Ovary (tissue), 7 donors: ENCODE measurements at regions not wholly inside any gene's neighbourhood (a gene's known extent, or its start where the extent isn't known, plus 50 kb on each side); places are given as distances from the start of the nearest gene placed in this dataset.

Source experiments
- DNase-seq, 5 donors: peaks; one replicate each; pipeline ENCODE4 v3.0.0-alpha.2; 2019 to 2020
- H3K27ac ChIP-seq, 2 donors: fragments of 200-600 bp; one replicate each; pipeline versions ENCODE4 v1.5.1 to v1.8.0; 2019 to 2022
- H3K27me3 ChIP-seq: fragments of 200-600 bp; one replicate; pipeline ENCODE4 v1.8.0; 2022
- H3K36me3 ChIP-seq: fragments of 200-600 bp; sonication (generic); one replicate; pipeline ENCODE4 v1.5.1; 2019
- H3K4me1 ChIP-seq: one replicate; pipeline ENCODE4 v1.8.1; 2013; ENCODE audit warnings: mild to moderate bottlenecking, moderate library complexity; ENCODE audit not compliant: insufficient read depth
- H3K4me3 ChIP-seq: fragments of 200-600 bp; sonication (generic); one replicate; pipeline ENCODE4 v1.5.1; 2017
- H3K9me3 ChIP-seq, 2 donors: fragments of 200-600 bp in 1 of 2; sonication (generic) in 1 of 2; one replicate each; pipeline versions ENCODE4 v1.5.1 to v1.8.1; 2013 to 2019; ENCODE audit warnings: mild to moderate bottlenecking in 1 of 2, moderate library complexity in 1 of 2
- EP300 ChIP-seq: sonication (generic); formaldehyde crosslinking; IDR thresholded peaks from one replicate; pipeline ENCODE4 v1.6.1; 2017; ENCODE audit warnings: antibody characterized with exemption
- POLR2A ChIP-seq: fragments of 450-650 bp; IDR thresholded peaks from one replicate; pipeline ENCODE4 v1.6.1; 2017; ENCODE audit warnings: antibody characterized with exemption, mild to moderate bottlenecking, moderate library complexity
- WGBS, 3 donors: extraction: QIAGEN DNeasy Blood & Tissue Kit in 1 of 3; methylation state at CpG; one replicate each; pipeline versions ENCODE4 v1.1.5 to v1.1.7; 2013 to 2017; 5-methylcytosine and 5-hydroxymethylcytosine counted together
- intact Hi-C, 4 donors: fragments of 100-400 bp; cut with DNase I; formaldehyde crosslinking; loops; one replicate each; pipeline versions ENCODE4 v1.11.0 to v1.15.1; 2022 to 2023
- TF ChIP-seq, protein P1 (sequence below), 3 donors: fragments of 450-650 bp in 2 of 3; fragments of 200-600 bp in 1 of 3; IDR thresholded peaks; one replicate each; pipeline versions ENCODE4 v1.5.1 to v1.8.0; 2016 to 2022; ENCODE audit warnings: antibody characterized with exemption in 3 of 3, mild to moderate bottlenecking in 1 of 3
- donor health status: DM: no; HTN: no; CAD: no; lungs with moderate emphysema.
- donor health status: DM: no; HTN: no; CAD: no.
- donor health status: Bipolar disorder and iron deficiency.
- donor health status: DM: no; HTN: no; CAD: no.
- donor health status: DM: yes; HTN: yes; CAD: no.

DNA sequence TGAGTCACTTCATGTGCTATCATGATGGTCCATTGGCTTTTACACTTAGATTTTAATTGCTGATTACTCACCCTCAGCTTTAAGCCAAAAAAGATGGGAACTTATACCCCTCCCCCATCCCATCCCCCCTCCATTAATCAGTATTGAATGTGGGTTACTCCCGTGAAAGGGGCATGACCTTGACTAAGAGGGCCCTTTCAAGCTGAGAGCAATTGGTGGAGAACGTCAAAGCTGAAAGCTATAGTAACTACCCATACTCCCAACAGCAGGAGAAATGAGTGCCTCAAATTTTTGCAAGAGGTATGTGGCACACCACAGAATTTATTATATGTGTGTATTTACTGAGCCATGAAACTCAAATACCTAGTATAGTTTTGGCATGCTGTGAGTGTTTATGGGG is 99.7 kb upstream of the CDH8 start:
- Histone ChIP-seq H3K27ac (no peak overlapping the region), H3K36me3 (no peaks in the 10 kb centered on the region), H3K27me3 (no peaks in the 10 kb centered on the region), H3K9me3 (no peaks in the 10 kb centered on the region), H3K4me1 (no peaks in the 10 kb centered on the region), H3K4me3 (no peak overlapping the region)
- 17 to 27% (median 21%) methylated on average over 2 of the region's 2 CpGs for WGBS, 3 donors
- DNase-seq = no peak
- intact Hi-C loops = no loop called here
- no peak for TF ChIP-seq EP300
- TF ChIP-seq, protein P1, sequence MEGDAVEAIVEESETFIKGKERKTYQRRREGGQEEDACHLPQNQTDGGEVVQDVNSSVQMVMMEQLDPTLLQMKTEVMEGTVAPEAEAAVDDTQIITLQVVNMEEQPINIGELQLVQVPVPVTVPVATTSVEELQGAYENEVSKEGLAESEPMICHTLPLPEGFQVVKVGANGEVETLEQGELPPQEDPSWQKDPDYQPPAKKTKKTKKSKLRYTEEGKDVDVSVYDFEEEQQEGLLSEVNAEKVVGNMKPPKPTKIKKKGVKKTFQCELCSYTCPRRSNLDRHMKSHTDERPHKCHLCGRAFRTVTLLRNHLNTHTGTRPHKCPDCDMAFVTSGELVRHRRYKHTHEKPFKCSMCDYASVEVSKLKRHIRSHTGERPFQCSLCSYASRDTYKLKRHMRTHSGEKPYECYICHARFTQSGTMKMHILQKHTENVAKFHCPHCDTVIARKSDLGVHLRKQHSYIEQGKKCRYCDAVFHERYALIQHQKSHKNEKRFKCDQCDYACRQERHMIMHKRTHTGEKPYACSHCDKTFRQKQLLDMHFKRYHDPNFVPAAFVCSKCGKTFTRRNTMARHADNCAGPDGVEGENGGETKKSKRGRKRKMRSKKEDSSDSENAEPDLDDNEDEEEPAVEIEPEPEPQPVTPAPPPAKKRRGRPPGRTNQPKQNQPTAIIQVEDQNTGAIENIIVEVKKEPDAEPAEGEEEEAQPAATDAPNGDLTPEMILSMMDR (IDR thresholded peaks at IDR 0.05) = no peak
- TF ChIP-seq POLR2A = no peak

DNA sequence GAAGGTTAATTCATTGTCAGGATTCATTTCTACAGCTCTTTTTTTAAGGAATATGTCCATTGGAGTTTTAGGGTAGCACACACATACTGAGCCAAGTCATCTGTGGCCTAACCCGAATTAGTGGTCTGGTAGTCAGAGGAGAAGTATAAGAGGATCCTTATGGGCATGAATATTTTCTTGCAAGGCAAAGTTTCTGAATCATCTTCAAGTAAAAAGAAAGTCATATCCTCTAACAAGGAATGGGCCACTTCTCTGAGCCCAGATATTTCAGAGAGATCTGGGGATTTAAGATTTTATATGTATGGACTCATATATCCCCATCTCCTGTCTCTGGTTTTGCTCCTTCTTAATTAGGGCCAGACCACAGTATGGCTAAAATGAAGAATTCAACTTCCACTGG is 99.2 kb upstream of the CDH8 start:
- no peaks in the 10 kb centered on the region for H3K36me3 ChIP-seq
- TF ChIP-seq EP300 (no peak), POLR2A (no peak)
- TF ChIP-seq, protein P1 (IDR thresholded peaks at IDR 0.05) = no peak
- no peaks in the 10 kb centered on the region for H3K9me3 ChIP-seq
- H3K27me3 ChIP-seq = no peaks in the 10 kb centered on the region
- no peaks in the 10 kb centered on the region for H3K4me1 ChIP-seq
- H3K4me3 ChIP-seq = no peak overlapping the region
- no peak overlapping the region for H3K27ac ChIP-seq
- WGBS, 3 donors = 79 to 85% (median 81%) methylated on average over 1 of the region's 1 CpG
- intact Hi-C loops = no loop called here
- no peak for DNase-seq

DNA sequence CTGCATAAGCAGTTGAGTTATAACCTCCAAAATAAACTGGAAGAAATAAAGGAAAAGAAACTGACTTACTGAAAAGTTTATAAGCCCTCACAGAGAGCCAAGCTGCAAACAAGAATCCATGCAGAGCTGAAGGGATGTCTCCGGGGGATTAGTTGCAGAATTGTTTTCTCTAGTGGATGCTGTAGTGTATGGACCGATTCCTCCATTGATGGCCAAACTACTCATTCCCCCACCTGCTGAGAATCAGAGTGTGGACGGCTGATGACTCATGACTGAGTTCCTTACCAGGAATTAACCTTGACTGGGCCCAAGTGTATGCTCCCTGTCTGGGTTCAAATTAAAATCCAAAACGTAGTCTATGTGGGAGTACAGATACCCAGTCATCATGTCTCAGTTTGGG is 93.9 kb upstream of the CDH8 start:
- no peak overlapping the region for H3K27ac ChIP-seq
- H3K9me3 ChIP-seq = no peaks in the 10 kb centered on the region
- DNase-seq = no peak
- H3K4me1 ChIP-seq = no peaks in the 10 kb centered on the region
- H3K27me3 ChIP-seq = no peaks in the 10 kb centered on the region
- intact Hi-C loops = no loop called here
- no peaks in the 10 kb centered on the region for H3K36me3 ChIP-seq
- WGBS, 3 donors = 62 to 70% (median 63%) methylated on average over 4 of the region's 4 CpGs
- H3K4me3 ChIP-seq = no peak overlapping the region
- TF ChIP-seq, protein P1 (IDR thresholded peaks at IDR 0.05) = no peak
- TF ChIP-seq EP300 (no peak), POLR2A (no peak)

DNA sequence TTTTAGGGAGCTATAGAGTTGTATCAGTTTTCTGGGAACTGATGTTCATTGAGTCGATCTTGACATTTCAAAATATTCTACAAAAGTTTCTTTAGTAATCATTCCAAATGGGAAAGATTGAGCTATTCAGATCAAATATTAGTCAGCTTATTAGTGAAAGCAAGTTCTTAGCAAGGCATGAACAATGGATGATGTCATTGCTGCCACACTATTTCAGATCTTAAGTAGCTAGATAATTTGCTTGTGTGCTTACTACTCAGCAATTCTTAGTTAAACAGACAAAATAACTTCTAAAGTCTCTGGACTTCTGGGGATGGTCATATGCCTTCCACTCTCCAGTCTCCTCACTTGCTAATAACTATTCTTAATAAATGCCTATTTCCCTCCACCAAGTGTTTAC is 69.0 kb upstream of the CDH8 start:
- TF ChIP-seq EP300 = no peak
- TF ChIP-seq, protein P1 (IDR thresholded peaks at IDR 0.05) = no peak
- no peak for TF ChIP-seq POLR2A
- Histone ChIP-seq H3K9me3 (no peaks in the 10 kb centered on the region), H3K4me3 (no peak overlapping the region), H3K36me3 (no peaks in the 10 kb centered on the region), H3K27ac (no peak overlapping the region), H3K27me3 (no peaks in the 10 kb centered on the region), H3K4me1 (no peaks in the 10 kb centered on the region)
- 82 to 93% (median 88%) methylated on average over 1 of the region's 1 CpG for WGBS, 3 donors
- intact Hi-C loops = no loop called here
- DNase-seq = no peak

DNA sequence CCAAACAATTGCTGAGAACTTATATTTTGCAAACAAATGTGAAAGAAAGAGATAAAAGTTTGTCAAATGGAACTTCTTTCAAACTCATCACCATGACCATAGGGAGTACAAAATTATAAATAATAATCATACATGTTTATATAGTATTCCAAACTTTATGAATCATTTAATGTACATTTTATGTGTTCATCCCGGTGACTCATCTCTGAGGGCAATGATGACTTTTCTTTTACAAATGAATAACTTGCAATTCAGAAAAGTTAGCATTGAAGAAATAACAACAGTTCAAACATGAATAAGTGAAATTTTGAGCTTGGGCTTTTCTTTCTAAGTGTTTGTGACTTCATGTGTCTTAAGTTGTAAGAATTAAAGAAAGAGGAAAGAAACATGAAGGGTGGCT is 66.3 kb upstream of the CDH8 start:
- H3K36me3 ChIP-seq = no peaks in the 10 kb centered on the region
- TF ChIP-seq, protein P1 (IDR thresholded peaks at IDR 0.05) = no peak
- TF ChIP-seq EP300 = no peak
- no peaks in the 10 kb centered on the region for H3K27me3 ChIP-seq
- H3K9me3 ChIP-seq = no peaks in the 10 kb centered on the region
- no peak for DNase-seq
- intact Hi-C loops = no loop called here
- H3K4me3 ChIP-seq = no peak overlapping the region
- no peaks in the 10 kb centered on the region for H3K4me1 ChIP-seq
- H3K27ac ChIP-seq = no peak overlapping the region
- WGBS, 3 donors = 93 to 96% (median 96%) methylated on average over 1 of the region's 1 CpG
